ENCODE measurements at regions not wholly inside any gene's neighbourhood (a gene's known extent, or its start where the extent isn't known, plus 50 kb on each side); places are given as distances from the start of the nearest gene placed in this dataset.

DNA sequence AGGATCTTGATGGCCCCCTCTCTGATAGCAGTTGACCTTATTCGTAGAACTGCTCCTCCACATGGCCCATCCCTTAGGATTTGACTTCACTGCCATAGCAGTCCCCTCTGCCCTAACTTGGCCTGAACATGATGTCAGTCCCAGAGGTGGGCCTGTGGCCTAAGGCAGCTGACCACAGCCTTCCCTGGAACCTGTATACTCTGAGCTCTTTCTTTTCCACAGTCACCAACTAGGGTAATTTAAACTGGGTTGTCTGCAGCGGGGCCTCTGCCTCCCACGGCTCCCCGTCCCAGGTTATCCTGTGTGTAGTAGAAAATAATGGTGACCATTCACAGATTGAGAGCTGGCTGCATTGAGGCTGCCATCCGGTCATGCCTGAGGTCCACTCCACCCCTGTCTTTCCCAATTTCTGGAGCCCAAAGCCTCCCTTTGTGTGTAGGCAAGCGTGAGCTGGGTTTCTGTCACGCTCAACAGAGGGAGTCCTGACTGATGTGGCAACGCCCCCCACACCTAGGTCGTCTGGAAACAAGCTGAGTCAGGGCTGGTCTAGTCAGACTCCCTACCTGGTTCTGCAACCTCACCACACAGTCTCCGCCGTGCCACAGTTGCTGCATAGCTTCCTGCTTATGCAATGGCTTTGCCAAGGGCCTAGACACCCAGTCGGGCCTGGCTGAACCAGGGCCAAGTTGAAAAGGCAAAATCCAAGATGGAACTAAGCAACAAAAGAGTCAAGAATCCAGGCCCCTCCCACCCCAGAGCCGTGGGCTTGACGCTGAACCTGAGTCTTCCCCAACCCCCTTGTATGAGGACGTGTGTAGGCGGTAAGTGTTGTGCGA, 284.5 kb downstream of the XXYLT1 start:
- H2AFZ ChIP-seq (ENCODE audit: low read depth, low read length) = no peak overlapping the region
- H3K79me2 ChIP-seq (ENCODE audit: insufficient read depth, low read length) = no peaks in the 10 kb centered on the region
- TF ChIP-seq EZH2 (IDR thresholded peaks at IDR 0.05; ENCODE audit: borderline replicate concordance, low read depth, low read length, severe bottlenecking) = no peak
- TF ChIP-seq, protein P1, sequence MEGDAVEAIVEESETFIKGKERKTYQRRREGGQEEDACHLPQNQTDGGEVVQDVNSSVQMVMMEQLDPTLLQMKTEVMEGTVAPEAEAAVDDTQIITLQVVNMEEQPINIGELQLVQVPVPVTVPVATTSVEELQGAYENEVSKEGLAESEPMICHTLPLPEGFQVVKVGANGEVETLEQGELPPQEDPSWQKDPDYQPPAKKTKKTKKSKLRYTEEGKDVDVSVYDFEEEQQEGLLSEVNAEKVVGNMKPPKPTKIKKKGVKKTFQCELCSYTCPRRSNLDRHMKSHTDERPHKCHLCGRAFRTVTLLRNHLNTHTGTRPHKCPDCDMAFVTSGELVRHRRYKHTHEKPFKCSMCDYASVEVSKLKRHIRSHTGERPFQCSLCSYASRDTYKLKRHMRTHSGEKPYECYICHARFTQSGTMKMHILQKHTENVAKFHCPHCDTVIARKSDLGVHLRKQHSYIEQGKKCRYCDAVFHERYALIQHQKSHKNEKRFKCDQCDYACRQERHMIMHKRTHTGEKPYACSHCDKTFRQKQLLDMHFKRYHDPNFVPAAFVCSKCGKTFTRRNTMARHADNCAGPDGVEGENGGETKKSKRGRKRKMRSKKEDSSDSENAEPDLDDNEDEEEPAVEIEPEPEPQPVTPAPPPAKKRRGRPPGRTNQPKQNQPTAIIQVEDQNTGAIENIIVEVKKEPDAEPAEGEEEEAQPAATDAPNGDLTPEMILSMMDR (IDR thresholded peaks at IDR 0.05; ENCODE audit: borderline replicate concordance, extremely low read depth, low read length, poor library complexity, severe bottlenecking) = no peak
- ATAC-seq (ENCODE audit: insufficient read depth, low read depth) (no peak), DNase-seq (no peak)
- no peak overlapping the region for H3K4me3 ChIP-seq (ENCODE audit: low read depth in 1 of 2, low read length in 2 of 2)
- no peak overlapping the region for H3K9ac ChIP-seq (ENCODE audit: low read depth, low read length)
- no peaks in the 10 kb centered on the region for H3K9me3 ChIP-seq (ENCODE audit: insufficient read depth, low read length, severe bottlenecking)
- H4K20me1 ChIP-seq (ENCODE audit: insufficient read depth, low read length) = no peaks in the 10 kb centered on the region
- H3K4me1 ChIP-seq (ENCODE audit: insufficient read depth, low read length) = no peaks in the 10 kb centered on the region
- no peak overlapping the region for H3K27ac ChIP-seq (ENCODE audit: low read length)
- no peaks in the 10 kb centered on the region for H3K36me3 ChIP-seq (ENCODE audit: insufficient read depth, low read length)
- no peaks in the 10 kb centered on the region for H3K27me3 ChIP-seq (ENCODE audit: insufficient read depth, low read length, poor library complexity)
- H3K4me2 ChIP-seq (ENCODE audit: insufficient read depth, low read length) = no peak overlapping the region

GRCh38 chr3:194987571-194988494, 283.1 kb downstream of the XXYLT1 start:
- no peak for DNase-seq
- Histone ChIP-seq H3K4me3 (ENCODE audit: low read depth in 1 of 2, low read length in 2 of 2) (no peak overlapping the region), H3K27ac (ENCODE audit: low read length) (no peak overlapping the region), H3K79me2 (ENCODE audit: insufficient read depth, low read length) (no peaks in the 10 kb centered on the region), H2AFZ (ENCODE audit: low read depth, low read length) (no peak overlapping the region), H3K36me3 (ENCODE audit: insufficient read depth, low read length) (no peaks in the 10 kb centered on the region), H3K9ac (ENCODE audit: low read depth, low read length) (no peak overlapping the region), H3K4me1 (ENCODE audit: insufficient read depth, low read length) (no peaks in the 10 kb centered on the region), H3K4me2 (ENCODE audit: insufficient read depth, low read length) (no peak overlapping the region), H4K20me1 (ENCODE audit: insufficient read depth, low read length) (no peaks in the 10 kb centered on the region), H3K9me3 (ENCODE audit: insufficient read depth, low read length, severe bottlenecking) (no peaks in the 10 kb centered on the region), H3K27me3 (ENCODE audit: insufficient read depth, low read length, poor library complexity) (peaks cover 2% of the 10 kb centered on the region)
- TF ChIP-seq, protein P1 (IDR thresholded peaks at IDR 0.05; ENCODE audit: borderline replicate concordance, extremely low read depth, low read length, poor library complexity, severe bottlenecking) = no peak
- no peak for TF ChIP-seq EZH2 (IDR thresholded peaks at IDR 0.05; ENCODE audit: borderline replicate concordance, low read depth, low read length, severe bottlenecking)
- ATAC-seq (ENCODE audit: insufficient read depth, low read depth) = no peak

DNA sequence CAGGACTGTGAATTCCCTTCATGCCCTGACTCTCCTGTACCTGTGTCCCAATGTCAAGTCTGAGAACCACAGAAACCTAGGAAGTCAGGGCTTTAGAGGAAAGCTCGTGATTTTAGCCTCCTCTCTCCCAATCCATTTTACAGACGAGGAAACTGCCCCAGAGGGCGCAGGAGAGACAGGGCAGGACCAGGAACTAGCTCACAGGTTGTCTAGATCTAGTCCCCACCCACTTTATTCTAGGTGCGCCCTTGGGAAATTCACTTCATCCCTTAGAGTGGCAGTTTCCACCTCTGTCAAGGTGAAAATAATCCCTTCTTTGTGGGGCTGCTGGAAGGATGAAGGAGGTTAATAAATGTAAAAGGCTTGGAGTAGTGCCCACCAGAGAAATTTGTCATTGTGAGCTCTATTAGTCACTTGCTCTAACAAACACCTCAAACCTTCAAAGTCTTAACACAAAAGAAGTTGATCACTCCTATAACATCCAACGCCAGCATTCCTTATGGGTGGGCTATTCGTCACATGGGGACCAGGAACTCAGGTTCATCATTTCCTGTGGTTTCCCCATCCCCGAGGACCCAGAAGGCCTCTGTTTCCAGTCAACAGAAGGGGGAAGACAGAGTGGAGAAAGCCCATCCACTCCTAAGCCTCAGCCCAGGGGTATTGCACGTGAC, 282.3 kb downstream of the XXYLT1 start:
- Histone ChIP-seq H3K27ac (ENCODE audit: low read length) (no peak overlapping the region), H3K9ac (ENCODE audit: low read depth, low read length) (no peak overlapping the region), H3K36me3 (ENCODE audit: insufficient read depth, low read length) (no peaks in the 10 kb centered on the region), H2AFZ (ENCODE audit: low read depth, low read length) (no peak overlapping the region), H3K4me2 (ENCODE audit: insufficient read depth, low read length) (no peak overlapping the region), H3K9me3 (ENCODE audit: insufficient read depth, low read length, severe bottlenecking) (no peaks in the 10 kb centered on the region), H3K79me2 (ENCODE audit: insufficient read depth, low read length) (no peaks in the 10 kb centered on the region), H3K4me3 (ENCODE audit: low read depth in 1 of 2, low read length in 2 of 2) (no peak overlapping the region), H3K4me1 (ENCODE audit: insufficient read depth, low read length) (no peaks in the 10 kb centered on the region), H3K27me3 (ENCODE audit: insufficient read depth, low read length, poor library complexity) (peaks cover 2% of the 10 kb centered on the region), H4K20me1 (ENCODE audit: insufficient read depth, low read length) (no peaks in the 10 kb centered on the region)
- no peak for DNase-seq
- no peak for ATAC-seq (ENCODE audit: insufficient read depth, low read depth)
- TF ChIP-seq, protein P1 (IDR thresholded peaks at IDR 0.05; ENCODE audit: borderline replicate concordance, extremely low read depth, low read length, poor library complexity, severe bottlenecking) = no peak
- TF ChIP-seq EZH2 (IDR thresholded peaks at IDR 0.05; ENCODE audit: borderline replicate concordance, low read depth, low read length, severe bottlenecking) = no peak
